PFSK-1 (cell line): ENCODE measurements at regions not wholly inside any gene's neighbourhood (a gene's known extent, or its start where the extent isn't known, plus 50 kb on each side); places are given as distances from the start of the nearest gene placed in this dataset.

Experiments
- POLR2AphosphoS5 ChIP-seq: IDR thresholded peaks from 2 replicates; pipeline ENCODE4 v1.6.1; 2012; ENCODE audit warnings: low read depth, mild to moderate bottlenecking, control low read depth, low read length, moderate library complexity
- SIN3A ChIP-seq: IDR thresholded peaks from 2 replicates; pipeline ENCODE4 v1.6.1; 2012; ENCODE audit warnings: mild to moderate bottlenecking, low read length, moderate library complexity, borderline replicate concordance; ENCODE audit not compliant: insufficient read depth
- TAF1 ChIP-seq: IDR thresholded peaks from 2 replicates; pipeline ENCODE4 v1.6.1; 2012; ENCODE audit warnings: low read length, control low read depth, borderline replicate concordance; ENCODE audit not compliant: insufficient read depth
- TF ChIP-seq, protein P1 (sequence below), 2 experiments: IDR thresholded peaks; 2 replicates each; pipeline versions ENCODE4 v1.6.1 to v1.8.0; 2011 to 2012; ENCODE audit warnings: low read depth in 2 of 2, low read length in 2 of 2, control low read depth in 1 of 2, inconsistent platforms in 1 of 2, mild to moderate bottlenecking in 1 of 2, moderate library complexity in 1 of 2; ENCODE audit not compliant: insufficient read depth in 1 of 2

DNA sequence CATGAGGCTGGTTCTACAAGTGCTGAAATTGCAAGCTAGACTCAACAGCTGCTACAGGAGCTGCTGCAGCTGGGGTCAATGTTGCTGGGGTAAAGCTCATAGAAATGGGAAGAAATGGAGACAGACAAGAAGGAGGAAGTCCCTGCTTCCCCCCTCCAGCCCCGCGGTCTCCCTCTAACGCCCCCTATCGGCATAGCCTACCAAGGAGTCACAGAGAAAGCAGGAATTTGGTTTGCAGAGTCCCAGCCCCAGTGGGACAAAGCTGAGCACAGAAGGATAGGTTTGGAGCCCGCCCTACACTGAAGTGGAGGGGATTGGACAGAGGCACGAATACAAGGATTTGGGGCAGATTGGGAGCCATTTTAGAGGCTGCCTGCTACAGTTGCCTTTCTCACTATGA is 176.9 kb upstream of the ANKRD28 start:
- no peak for TF ChIP-seq POLR2AphosphoS5
- TF ChIP-seq TAF1: no peak
- TF ChIP-seq, protein P1, sequence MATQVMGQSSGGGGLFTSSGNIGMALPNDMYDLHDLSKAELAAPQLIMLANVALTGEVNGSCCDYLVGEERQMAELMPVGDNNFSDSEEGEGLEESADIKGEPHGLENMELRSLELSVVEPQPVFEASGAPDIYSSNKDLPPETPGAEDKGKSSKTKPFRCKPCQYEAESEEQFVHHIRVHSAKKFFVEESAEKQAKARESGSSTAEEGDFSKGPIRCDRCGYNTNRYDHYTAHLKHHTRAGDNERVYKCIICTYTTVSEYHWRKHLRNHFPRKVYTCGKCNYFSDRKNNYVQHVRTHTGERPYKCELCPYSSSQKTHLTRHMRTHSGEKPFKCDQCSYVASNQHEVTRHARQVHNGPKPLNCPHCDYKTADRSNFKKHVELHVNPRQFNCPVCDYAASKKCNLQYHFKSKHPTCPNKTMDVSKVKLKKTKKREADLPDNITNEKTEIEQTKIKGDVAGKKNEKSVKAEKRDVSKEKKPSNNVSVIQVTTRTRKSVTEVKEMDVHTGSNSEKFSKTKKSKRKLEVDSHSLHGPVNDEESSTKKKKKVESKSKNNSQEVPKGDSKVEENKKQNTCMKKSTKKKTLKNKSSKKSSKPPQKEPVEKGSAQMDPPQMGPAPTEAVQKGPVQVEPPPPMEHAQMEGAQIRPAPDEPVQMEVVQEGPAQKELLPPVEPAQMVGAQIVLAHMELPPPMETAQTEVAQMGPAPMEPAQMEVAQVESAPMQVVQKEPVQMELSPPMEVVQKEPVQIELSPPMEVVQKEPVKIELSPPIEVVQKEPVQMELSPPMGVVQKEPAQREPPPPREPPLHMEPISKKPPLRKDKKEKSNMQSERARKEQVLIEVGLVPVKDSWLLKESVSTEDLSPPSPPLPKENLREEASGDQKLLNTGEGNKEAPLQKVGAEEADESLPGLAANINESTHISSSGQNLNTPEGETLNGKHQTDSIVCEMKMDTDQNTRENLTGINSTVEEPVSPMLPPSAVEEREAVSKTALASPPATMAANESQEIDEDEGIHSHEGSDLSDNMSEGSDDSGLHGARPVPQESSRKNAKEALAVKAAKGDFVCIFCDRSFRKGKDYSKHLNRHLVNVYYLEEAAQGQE (IDR thresholded peaks at IDR 0.05; ENCODE audit: insufficient read depth in 1 of 2, low read depth in 2 of 2, low read length in 2 of 2): no peak
- no peak for TF ChIP-seq SIN3A
